Sciatic nerve (tissue), 2 donors: ENCODE measurements at regions not wholly inside any gene's neighbourhood (a gene's known extent, or its start where the extent isn't known, plus 50 kb on each side); places are given as distances from the start of the nearest gene placed in this dataset.

ENCODE experiments used
- ATAC-seq: fragments of 200-7000 bp; cut with Tn5 transposase; one replicate; pipeline ENCODE4 v1.9.1; 2020; ENCODE audit warnings: mild to moderate bottlenecking, moderate library complexity
- DNase-seq: peaks from one replicate; pipeline ENCODE4 v3.0.0-alpha.2; 2020; ENCODE audit warnings: low spot score
- intact Hi-C: fragments of 100-400 bp; cut with DNase I; formaldehyde crosslinking; loops from one replicate; pipeline ENCODE4 v1.14.2; 2022
- donor health status: DM: no; HTN: no; CAD: no.
- donor health status: DM: no; HTN: no; CAD: no.

GRCh38 chrX:35726176-35726575, 72.0 kb upstream of the MAGEB16 start:
- intact Hi-C loops, result no loop called here
- no peak for ATAC-seq
- DNase-seq, result no peak

GRCh38 chrX:35728481-35728880, 69.7 kb upstream of the MAGEB16 start:
- no peak for DNase-seq
- intact Hi-C loops, result no loop called here
- ATAC-seq, result no peak

- no peak for DNase-seq
- ATAC-seq, result no peak
- intact Hi-C loops, result no loop called here
Observed at GRCh38 chrX:35733879-35734278, 64.3 kb upstream of the MAGEB16 start.

GRCh38 chrX:35741142-35741541, 57.0 kb upstream of the MAGEB16 start:
- intact Hi-C loops, result loop anchor here (2.0 kb wide), 1 partner anchor 36 kb away; no protein-coding TSS in a partner anchor
- ATAC-seq (no peak), DNase-seq (no peak)

- DNase-seq (no peak), ATAC-seq (no peak)
- intact Hi-C loops, result no loop called here
Observed at GRCh38 chrX:35743331-35743730, 54.8 kb upstream of the MAGEB16 start.
